IMR-90 (cell line): ENCODE measurements at regions not wholly inside any gene's neighbourhood (a gene's known extent, or its start where the extent isn't known, plus 50 kb on each side); places are given as distances from the start of the nearest gene placed in this dataset.

Experiments
- ATAC-seq: fragments of 200-7000 bp; cut with Tn5 transposase; 2 replicates; pipeline ENCODE4 v1.9.1; 2020; ENCODE audit warnings: low read depth, mild to moderate bottlenecking, moderate library complexity
- BruUV-seq: library from RNA; stranded (reverse); fragments of 400-500 nt; replicated peaks from 2 replicates; lab custom pipeline; 2021; lab: Mats Ljungman, UMichigan
- CTCF ChIA-PET: fragments of 300-600 bp; formaldehyde crosslinking; extraction: SDS; loops from one replicate; lab custom pipeline; 2021; ENCODE audit warnings: antibody characterized with exemption; lab: Yijun Ruan, JAX
- POLR2A ChIA-PET: fragments of 300-600 bp; sonication (Branson Sonifier 250); formaldehyde crosslinking; loops from one replicate; lab custom pipeline; 2022; ENCODE audit warnings: antibody characterized with exemption; ENCODE audit not compliant: unreplicated experiment; lab: Charles Lee
- DNase-seq: peaks from one replicate; pipeline ENCODE4 v3.0.0; 2013
- H2AFZ ChIP-seq: replicated peaks from 2 replicates; pipeline ENCODE3; 2013; ENCODE audit warnings: low read length, mild to moderate bottlenecking; ENCODE audit not compliant: poor library complexity
- H2AK5ac ChIP-seq: 2 replicates; pipeline ENCODE4 v1.6.1; 2013; ENCODE audit warnings: low read depth, low read length, inconsistent platforms
- H2AK9ac ChIP-seq: replicated peaks from 2 replicates; pipeline ENCODE3; 2013; ENCODE audit warnings: mild to moderate bottlenecking, low read depth, low read length, moderate library complexity; ENCODE audit not compliant: poor library complexity
- H2BK120ac ChIP-seq: 2 replicates; pipeline ENCODE4 v1.6.1; 2013; ENCODE audit warnings: low read depth, low read length, inconsistent platforms
- H2BK15ac ChIP-seq: 3 replicates; pipeline ENCODE4 v1.6.1; 2013; ENCODE audit warnings: low read depth, low read length, inconsistent platforms
- H2BK20ac ChIP-seq: 2 replicates; pipeline ENCODE4 v1.6.1; 2013; ENCODE audit warnings: low read depth, mild to moderate bottlenecking, inconsistent platforms, low read length, moderate library complexity
- H2BK5ac ChIP-seq: 2 replicates; pipeline ENCODE4 v1.6.1; 2013; ENCODE audit warnings: mild to moderate bottlenecking, low read depth, low read length, inconsistent platforms; ENCODE audit not compliant: poor library complexity, severe bottlenecking
- H3K14ac ChIP-seq: replicated peaks from 2 replicates; pipeline ENCODE4 v1.6.1; 2013; ENCODE audit warnings: low read depth, low read length, inconsistent platforms
- H3K18ac ChIP-seq: 2 replicates; pipeline ENCODE4 v1.6.1; 2013; ENCODE audit warnings: low read depth, low read length, control low read depth
- H3K23ac ChIP-seq: 2 replicates; pipeline ENCODE4 v1.6.1; 2013; ENCODE audit warnings: low read depth, low read length, inconsistent platforms
- H3K27ac ChIP-seq: 2 replicates; pipeline ENCODE4 v1.5.1; 2013; ENCODE audit warnings: mild to moderate bottlenecking, control low read depth, low read length; ENCODE audit not compliant: insufficient read depth
- H3K27me3 ChIP-seq: 2 replicates; pipeline ENCODE4 v1.6.1; 2013; ENCODE audit warnings: low read length; ENCODE audit not compliant: control insufficient read depth, insufficient read depth
- H3K36me3 ChIP-seq: 2 replicates; pipeline ENCODE4 v1.6.1; 2013; ENCODE audit warnings: low read length, mixed read lengths; ENCODE audit not compliant: control insufficient read depth, insufficient read depth
- H3K4ac ChIP-seq: 2 replicates; pipeline ENCODE4 v1.6.1; 2013; ENCODE audit warnings: low read depth, low read length, inconsistent platforms
- H3K4me1 ChIP-seq: 2 replicates; pipeline ENCODE4 v1.6.1; 2013; ENCODE audit warnings: low read length, mixed read lengths; ENCODE audit not compliant: control insufficient read depth, insufficient read depth
- H3K4me2 ChIP-seq: 2 replicates; pipeline ENCODE4 v1.6.1; 2013; ENCODE audit warnings: low read depth, mild to moderate bottlenecking, control low read depth, low read length, moderate library complexity
- H3K4me3 ChIP-seq: 2 replicates; pipeline ENCODE4 v1.5.1; 2013; ENCODE audit warnings: low read depth, mild to moderate bottlenecking, control low read depth, low read length, moderate library complexity; ENCODE audit not compliant: insufficient read depth
- H3K56ac ChIP-seq: 2 replicates; pipeline ENCODE4 v1.6.1; 2013; ENCODE audit warnings: low read length, inconsistent platforms; ENCODE audit not compliant: insufficient read depth; ENCODE audit errors: extremely low read depth
- H3K79me1 ChIP-seq, 2 experiments: 2 replicates each; pipeline ENCODE4 v1.6.1; 2013; ENCODE audit warnings: low read length in 2 of 2, inconsistent platforms in 1 of 2, low read depth in 1 of 2
- H3K9ac ChIP-seq: 2 replicates; pipeline ENCODE4 v1.6.1; 2013; ENCODE audit warnings: low read depth, low read length, control low read depth
- H3K9me1 ChIP-seq: 2 replicates; pipeline ENCODE4 v1.6.1; 2013; ENCODE audit warnings: low read length, inconsistent platforms; ENCODE audit not compliant: insufficient read depth
- H3K9me3 ChIP-seq: 2 replicates; pipeline ENCODE4 v1.6.1; 2013; ENCODE audit warnings: low read length; ENCODE audit not compliant: control insufficient read depth, insufficient read depth
- H4K20me1 ChIP-seq: 2 replicates; pipeline ENCODE4 v1.6.1; 2013; ENCODE audit warnings: low read length, inconsistent platforms; ENCODE audit not compliant: insufficient read depth
- H4K5ac ChIP-seq: 2 replicates; pipeline ENCODE4 v1.6.1; 2013; ENCODE audit warnings: mild to moderate bottlenecking, low read depth, low read length, control low read depth
- H4K8ac ChIP-seq, 2 experiments: 2 replicates each; pipeline ENCODE4 v1.6.1; 2013; ENCODE audit warnings: low read depth in 2 of 2, low read length in 2 of 2, control low read depth in 1 of 2, inconsistent platforms in 1 of 2
- H4K91ac ChIP-seq: 2 replicates; pipeline ENCODE4 v1.6.1; 2013; ENCODE audit warnings: low read depth, low read length, inconsistent platforms; ENCODE audit not compliant: insufficient read depth
- BHLHE40 ChIP-seq: fragments of 150-350 bp; IDR thresholded peaks from 2 replicates; pipeline ENCODE4 v1.6.1; 2016; ENCODE audit warnings: mild to moderate bottlenecking, low read depth, low read length
- CEBPB ChIP-seq: IDR thresholded peaks from 2 replicates; pipeline ENCODE4 v1.6.1; 2012; ENCODE audit warnings: low read depth, low read length, improper control_type of control experiment
- CHD1 ChIP-seq: IDR thresholded peaks from 2 replicates; pipeline ENCODE4 v1.6.1; 2012; ENCODE audit warnings: low read depth, low read length, improper control_type of control experiment
- ELK1 ChIP-seq: fragments of 150-350 bp; IDR thresholded peaks from 2 replicates; pipeline ENCODE4 v1.6.1; 2016; ENCODE audit warnings: low read depth, mild to moderate bottlenecking, low read length, moderate library complexity, borderline replicate concordance
- MAFK ChIP-seq: IDR thresholded peaks from 2 replicates; pipeline ENCODE4 v1.6.1; 2012; ENCODE audit warnings: low read depth, low read length, improper control_type of control experiment
- MXI1 ChIP-seq: IDR thresholded peaks from 2 replicates; pipeline ENCODE4 v1.6.1; 2012; ENCODE audit warnings: low read depth, mild to moderate bottlenecking, low read length, moderate library complexity, borderline replicate concordance
- RAD21 ChIP-seq: IDR thresholded peaks from 2 replicates; pipeline ENCODE4 v1.6.1; 2012; ENCODE audit warnings: low read length, improper control_type of control experiment
- RFX5 ChIP-seq: IDR thresholded peaks from 2 replicates; pipeline ENCODE4 v1.8.0; 2012; ENCODE audit warnings: low read depth, mild to moderate bottlenecking, low read length, moderate library complexity
- WGBS, 2 experiments: methylation state at CpG; one replicate each; pipeline versions ENCODE4 v1.1.5 to v1.1.7; 2013; ENCODE audit warnings: missing lambda C conversion rate in 2 of 2; ENCODE audit not compliant: insufficient read length in 1 of 2; ENCODE audit errors: extremely low coverage in 2 of 2; 5-methylcytosine and 5-hydroxymethylcytosine counted together
- dilution Hi-C: fragments of 300-500 bp; cut with HindIII; formaldehyde crosslinking; loops from one replicate; pipeline ENCODE4 v1.14.3; 2018; ENCODE audit warnings: low sequenced_read_pairs; ENCODE audit not compliant: unreplicated experiment
- in situ Hi-C: fragments of 300-500 bp; cut with MboI; formaldehyde crosslinking; loops from 3 replicates; pipeline ENCODE4 v1.14.3; 2019; ENCODE audit warnings: low sequenced_read_pairs, inconsistent platforms, mixed read lengths
- intact Hi-C: fragments of 100-400 bp; cut with micrococcal nuclease; formaldehyde crosslinking; loops from 2 replicates; pipeline ENCODE4 v1.10.0; 2022

DNA sequence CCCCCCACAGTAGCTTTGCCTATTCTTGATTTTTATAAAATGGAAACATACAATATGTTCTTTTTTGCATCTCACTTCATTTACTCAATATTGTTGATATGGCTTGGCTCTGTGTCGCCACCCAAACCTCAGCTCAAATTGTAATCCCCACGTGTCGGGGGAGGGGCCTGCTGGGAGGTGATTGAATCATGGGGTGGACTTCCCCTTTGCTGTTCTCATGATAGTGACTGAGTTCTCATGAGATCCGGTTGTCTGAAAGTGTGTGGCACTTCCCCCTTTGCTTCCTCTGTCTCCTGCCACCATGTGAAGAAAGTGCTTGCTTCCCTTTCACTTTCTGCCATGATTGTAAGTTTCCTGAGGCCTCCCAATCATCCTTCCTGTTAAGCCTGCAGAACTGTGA is 431.3 kb downstream of the MN1 start:
- dilution Hi-C loops, result no loop called here
- Histone ChIP-seq H2BK20ac (no peak overlapping the region), H3K9ac (no peak overlapping the region), H4K5ac (no peak overlapping the region), H3K9me3 (no peaks in the 10 kb centered on the region), H3K56ac (no peak overlapping the region), H3K79me1 (no peaks in the 10 kb centered on the region), H2BK5ac (no peak overlapping the region), H3K27ac (no peak overlapping the region), H2AK9ac (no peak overlapping the region), H2AFZ (no peak overlapping the region), H3K4ac (no peak overlapping the region), H3K23ac (no peak overlapping the region), H3K18ac (no peak overlapping the region), H3K9me1 (no peaks in the 10 kb centered on the region), H2BK120ac (no peak overlapping the region), H4K20me1 (no peaks in the 10 kb centered on the region), H3K4me2 (no peak overlapping the region), H3K14ac (no peak overlapping the region), H2AK5ac (no peak overlapping the region), H4K8ac (no peak overlapping the region), H3K4me1 (no peaks in the 10 kb centered on the region), H3K36me3 (no peaks in the 10 kb centered on the region), H4K91ac (no peak overlapping the region), H2BK15ac (no peak overlapping the region), H3K4me3 (no peak overlapping the region), H3K27me3 (peaks cover 31% of the 10 kb centered on the region)
- no peak for TF ChIP-seq RFX5
- TF ChIP-seq CHD1, result no peak
- no peak for TF ChIP-seq MAFK
- no peak for TF ChIP-seq BHLHE40
- no peak for TF ChIP-seq CEBPB
- TF ChIP-seq ELK1, result no peak
- TF ChIP-seq RAD21, result no peak
- no peak for TF ChIP-seq MXI1
- intact Hi-C loops, result no loop called here
- BruUV-seq, result no TSS peak
- CTCF ChIA-PET, result no interaction called here
- no peak for ATAC-seq
- WGBS, 2 experiments, result no CpG with 5 or more reads among the region's 4 CpGs
- in situ Hi-C loops, result no loop called here
- no peak for DNase-seq
- POLR2A ChIA-PET, result no interaction called here
